ENCODE measurements at regions not wholly inside any gene's neighbourhood (a gene's known extent, or its start where the extent isn't known, plus 50 kb on each side); places are given as distances from the start of the nearest gene placed in this dataset.

DNA sequence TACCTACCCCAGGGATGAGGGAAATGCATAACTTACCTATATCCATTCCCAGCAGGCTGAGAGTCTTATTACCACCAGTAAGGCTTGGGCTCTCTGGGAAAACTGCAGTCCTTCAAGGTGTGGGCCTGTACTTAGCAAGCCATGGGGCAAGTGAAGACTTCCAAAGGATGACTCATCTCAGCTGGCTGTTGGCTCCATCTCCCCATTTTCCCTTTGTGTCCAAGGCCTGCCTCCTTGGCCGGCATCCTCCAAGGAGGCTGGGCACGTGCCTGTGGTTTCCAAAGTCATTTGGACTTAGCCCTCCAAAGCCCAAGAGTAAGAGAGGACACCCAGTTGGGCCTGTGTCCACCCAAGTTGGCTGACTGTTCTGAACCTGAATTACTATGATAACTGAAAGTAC is 89.8 kb downstream of the TMEM100 start:
- no peak overlapping the region for H3K9ac ChIP-seq (ENCODE audit: low read depth, low read length)
- H3K4me1 ChIP-seq (ENCODE audit: control insufficient read depth, insufficient read depth, low read length), result peaks cover 17% of the 10 kb centered on the region; the same call in 1 of the 2 replicates
- no peaks in the 10 kb centered on the region for H3K27me3 ChIP-seq (ENCODE audit: control insufficient read depth, insufficient read depth, low read length)
- H3K9me3 ChIP-seq (ENCODE audit: control insufficient read depth, insufficient read depth, low read length), result no peaks in the 10 kb centered on the region
- H3K27ac ChIP-seq (ENCODE audit: low read depth, low read length), result no peak overlapping the region
- H3K4me3 ChIP-seq (ENCODE audit: low read depth, low read length), result no peak overlapping the region
- no peaks in the 10 kb centered on the region for H3K36me3 ChIP-seq (ENCODE audit: control insufficient read depth, insufficient read depth, low read length)

DNA sequence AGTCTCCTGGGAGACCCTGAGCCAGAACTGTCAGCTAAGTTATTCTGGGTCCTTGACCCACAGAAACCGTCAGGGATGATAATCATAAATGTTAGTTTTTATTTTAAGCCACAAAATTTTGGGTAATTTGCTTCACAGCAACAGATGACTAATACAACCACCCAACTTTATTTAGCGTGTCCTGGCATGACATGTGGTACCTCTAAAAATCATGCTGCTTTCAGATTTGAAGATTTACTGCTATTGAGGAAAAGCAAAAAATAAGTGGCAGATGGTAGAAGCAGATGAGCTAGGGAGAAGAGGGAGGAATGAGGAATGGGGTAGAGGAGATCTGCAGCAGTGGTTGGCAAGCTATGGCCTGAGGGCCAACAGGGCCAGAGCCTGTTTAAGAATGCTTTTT is 90.4 kb downstream of the TMEM100 start:
- peaks cover 17% of the 10 kb centered on the region; the same call in 1 of the 2 replicates for H3K4me1 ChIP-seq (ENCODE audit: control insufficient read depth, insufficient read depth, low read length)
- no peaks in the 10 kb centered on the region for H3K36me3 ChIP-seq (ENCODE audit: control insufficient read depth, insufficient read depth, low read length)
- H3K27me3 ChIP-seq (ENCODE audit: control insufficient read depth, insufficient read depth, low read length), result no peaks in the 10 kb centered on the region
- H3K9ac ChIP-seq (ENCODE audit: low read depth, low read length), result no peak overlapping the region
- H3K27ac ChIP-seq (ENCODE audit: low read depth, low read length), result no peak overlapping the region
- H3K9me3 ChIP-seq (ENCODE audit: control insufficient read depth, insufficient read depth, low read length), result no peaks in the 10 kb centered on the region
- H3K4me3 ChIP-seq (ENCODE audit: low read depth, low read length), result no peak overlapping the region

- Histone ChIP-seq H3K27ac (ENCODE audit: low read depth, low read length) (no peak overlapping the region), H3K27me3 (ENCODE audit: control insufficient read depth, insufficient read depth, low read length) (no peaks in the 10 kb centered on the region), H3K36me3 (ENCODE audit: control insufficient read depth, insufficient read depth, low read length) (no peaks in the 10 kb centered on the region), H3K9ac (ENCODE audit: low read depth, low read length) (no peak overlapping the region), H3K4me3 (ENCODE audit: low read depth, low read length) (no peak overlapping the region), H3K9me3 (ENCODE audit: control insufficient read depth, insufficient read depth, low read length) (no peaks in the 10 kb centered on the region), H3K4me1 (ENCODE audit: control insufficient read depth, insufficient read depth, low read length) (peaks cover 10% of the 10 kb centered on the region; the same call in 1 of the 2 replicates)
These were observed 92.7 kb downstream of the TMEM100 start for GRCh38 chr17:55629995-55630394.

DNA sequence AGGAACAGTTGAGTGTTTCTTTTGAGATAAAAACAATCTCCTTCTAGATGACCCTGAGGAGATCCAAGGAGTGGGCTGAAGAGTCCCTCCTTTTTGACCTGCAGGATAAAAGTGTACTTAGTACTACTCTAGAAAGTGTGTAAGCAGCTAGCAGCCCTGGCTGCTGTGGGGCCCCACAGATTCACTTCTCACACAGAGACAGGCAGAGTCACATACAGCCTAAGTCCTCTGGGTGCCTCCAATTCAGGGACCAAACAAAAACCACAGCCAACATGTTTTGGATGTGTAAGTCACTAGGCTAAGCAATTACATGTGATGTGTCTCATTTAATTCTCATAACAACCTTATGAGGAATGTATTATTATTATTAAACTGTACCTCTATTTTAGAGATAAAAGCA is 97.1 kb downstream of the TMEM100 start:
- Histone ChIP-seq H3K27ac (ENCODE audit: low read depth, low read length) (no peak overlapping the region), H3K36me3 (ENCODE audit: control insufficient read depth, insufficient read depth, low read length) (no peaks in the 10 kb centered on the region), H3K27me3 (ENCODE audit: control insufficient read depth, insufficient read depth, low read length) (no peaks in the 10 kb centered on the region), H3K9ac (ENCODE audit: low read depth, low read length) (no peak overlapping the region), H3K4me3 (ENCODE audit: low read depth, low read length) (no peak overlapping the region), H3K9me3 (ENCODE audit: control insufficient read depth, insufficient read depth, low read length) (no peaks in the 10 kb centered on the region), H3K4me1 (ENCODE audit: control insufficient read depth, insufficient read depth, low read length) (peaks cover 7% of the 10 kb centered on the region; the same call in 1 of the 2 replicates)

DNA sequence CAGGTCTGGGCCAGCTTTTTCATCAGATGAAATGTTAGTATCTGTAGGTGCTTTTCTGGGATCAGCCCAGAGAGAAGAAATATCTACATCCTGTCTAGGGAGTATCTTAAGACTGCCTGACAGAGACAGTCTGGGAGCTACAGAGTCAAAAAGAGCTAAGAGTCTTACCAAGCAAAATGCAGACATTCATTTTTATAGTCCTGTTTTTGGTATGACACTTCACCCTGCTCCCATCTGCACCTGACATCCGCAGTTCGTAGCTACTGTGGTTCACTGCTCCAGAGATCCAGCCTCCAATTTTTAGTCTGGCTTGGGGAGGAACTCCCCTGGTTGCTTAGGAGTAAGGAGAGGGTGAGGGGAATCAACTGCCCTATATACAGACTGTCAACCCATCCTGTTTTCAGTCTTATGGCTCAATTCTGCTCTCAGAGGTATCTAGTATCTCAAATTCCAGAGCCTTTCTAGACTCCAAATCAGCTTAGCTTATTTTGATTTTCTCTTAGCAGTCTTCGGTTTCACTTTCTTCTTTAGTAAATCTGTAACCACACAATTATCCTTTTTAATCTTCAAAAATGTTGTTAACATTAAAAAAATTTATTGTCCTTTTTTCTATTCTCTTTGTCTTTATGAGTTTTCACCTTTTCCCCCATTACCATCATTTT is 97.8 kb downstream of the TMEM100 start:
- H3K27ac ChIP-seq (ENCODE audit: low read depth, low read length), result no peak overlapping the region
- H3K9me3 ChIP-seq (ENCODE audit: control insufficient read depth, insufficient read depth, low read length), result no peaks in the 10 kb centered on the region
- no peak overlapping the region for H3K4me3 ChIP-seq (ENCODE audit: low read depth, low read length)
- no peaks in the 10 kb centered on the region for H3K36me3 ChIP-seq (ENCODE audit: control insufficient read depth, insufficient read depth, low read length)
- H3K27me3 ChIP-seq (ENCODE audit: control insufficient read depth, insufficient read depth, low read length), result no peaks in the 10 kb centered on the region
- 0 out of 2 replicates have a peak, but pooled peaks cover under 1% of the 10 kb centered on the region for H3K4me1 ChIP-seq (ENCODE audit: control insufficient read depth, insufficient read depth, low read length)
- no peak overlapping the region for H3K9ac ChIP-seq (ENCODE audit: low read depth, low read length)

DNA sequence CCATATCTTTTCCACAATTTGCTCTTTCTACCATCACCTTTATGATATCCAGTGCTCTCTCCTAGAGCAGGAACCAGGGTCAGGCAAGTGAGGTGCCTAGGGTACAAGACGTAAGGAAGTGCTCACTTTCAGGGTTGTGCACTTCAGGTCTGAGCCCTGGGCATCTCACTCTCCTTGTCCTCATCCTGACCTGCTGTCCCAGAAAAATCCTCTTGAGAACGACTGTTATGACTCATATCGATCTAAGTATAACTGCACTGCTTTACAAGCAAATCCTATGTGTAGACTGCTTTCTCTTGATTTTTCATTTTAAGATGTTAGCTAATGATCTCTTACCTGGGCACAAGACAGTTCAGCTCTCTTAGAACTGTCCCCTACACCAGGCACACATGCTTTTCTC is 100.1 kb downstream of the TMEM100 start:
- no peak overlapping the region for H3K4me3 ChIP-seq (ENCODE audit: low read depth, low read length)
- H3K36me3 ChIP-seq (ENCODE audit: control insufficient read depth, insufficient read depth, low read length), result no peaks in the 10 kb centered on the region
- no peaks in the 10 kb centered on the region for H3K9me3 ChIP-seq (ENCODE audit: control insufficient read depth, insufficient read depth, low read length)
- no peaks in the 10 kb centered on the region for H3K27me3 ChIP-seq (ENCODE audit: control insufficient read depth, insufficient read depth, low read length)
- no peak overlapping the region for H3K9ac ChIP-seq (ENCODE audit: low read depth, low read length)
- no peaks in the 10 kb centered on the region for H3K4me1 ChIP-seq (ENCODE audit: control insufficient read depth, insufficient read depth, low read length)
- no peak overlapping the region for H3K27ac ChIP-seq (ENCODE audit: low read depth, low read length)

GRCh38 chr17:55620945-55621344 is 101.7 kb downstream of the TMEM100 start:
- no peaks in the 10 kb centered on the region for H3K4me1 ChIP-seq (ENCODE audit: control insufficient read depth, insufficient read depth, low read length)
- H3K27ac ChIP-seq (ENCODE audit: low read depth, low read length), result no peak overlapping the region
- no peaks in the 10 kb centered on the region for H3K27me3 ChIP-seq (ENCODE audit: control insufficient read depth, insufficient read depth, low read length)
- no peaks in the 10 kb centered on the region for H3K9me3 ChIP-seq (ENCODE audit: control insufficient read depth, insufficient read depth, low read length)
- no peaks in the 10 kb centered on the region for H3K36me3 ChIP-seq (ENCODE audit: control insufficient read depth, insufficient read depth, low read length)
- H3K4me3 ChIP-seq (ENCODE audit: low read depth, low read length), result no peak overlapping the region
- no peak overlapping the region for H3K9ac ChIP-seq (ENCODE audit: low read depth, low read length)

DNA sequence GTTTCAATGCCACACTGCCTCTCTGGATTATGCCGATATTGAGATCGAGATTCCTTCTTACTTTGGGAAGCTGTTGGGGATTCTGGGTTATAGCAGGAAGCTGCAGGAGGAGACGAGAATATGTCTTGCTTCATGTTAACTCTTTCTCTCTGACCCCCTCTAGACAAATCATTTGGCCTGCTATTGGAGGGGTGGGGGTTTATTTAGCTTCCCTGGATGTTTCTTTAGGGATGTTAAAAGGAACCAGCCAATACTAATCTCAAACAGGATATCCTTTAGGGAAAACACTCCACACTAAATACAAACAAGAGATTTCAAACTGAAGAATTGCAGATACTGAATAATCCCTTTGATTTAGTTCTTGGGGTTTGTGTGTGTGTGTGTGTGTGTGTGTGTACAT is 102.6 kb downstream of the TMEM100 start:
- no peak overlapping the region for H3K9ac ChIP-seq (ENCODE audit: low read depth, low read length)
- no peak overlapping the region for H3K4me3 ChIP-seq (ENCODE audit: low read depth, low read length)
- H3K9me3 ChIP-seq (ENCODE audit: control insufficient read depth, insufficient read depth, low read length), result no peaks in the 10 kb centered on the region
- H3K27me3 ChIP-seq (ENCODE audit: control insufficient read depth, insufficient read depth, low read length), result no peaks in the 10 kb centered on the region
- H3K27ac ChIP-seq (ENCODE audit: low read depth, low read length), result no peak overlapping the region
- peaks cover 3% of the 10 kb centered on the region; the same call in 1 of the 2 replicates for H3K4me1 ChIP-seq (ENCODE audit: control insufficient read depth, insufficient read depth, low read length)
- H3K36me3 ChIP-seq (ENCODE audit: control insufficient read depth, insufficient read depth, low read length), result no peaks in the 10 kb centered on the region

DNA sequence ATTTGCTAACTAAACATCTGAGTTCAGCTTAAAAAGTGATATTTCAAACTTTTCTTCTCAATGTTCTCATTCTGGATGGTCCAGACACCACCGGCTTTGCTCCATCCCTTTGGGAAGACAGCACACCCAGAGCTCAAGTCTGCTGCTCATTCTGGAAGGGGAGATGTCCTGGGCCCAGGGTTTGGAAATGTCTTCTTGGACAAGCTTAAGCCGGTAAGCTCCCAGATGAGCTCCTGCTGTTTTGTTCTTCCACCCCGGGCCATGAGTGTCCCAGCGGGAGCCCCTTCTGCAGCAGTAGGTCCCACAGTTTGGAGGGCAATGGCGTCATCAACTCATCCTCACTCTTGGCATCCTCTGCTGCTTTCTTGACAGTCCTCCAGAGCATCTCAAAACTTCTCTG is 105.2 kb downstream of the TMEM100 start:
- H3K9me3 ChIP-seq (ENCODE audit: control insufficient read depth, insufficient read depth, low read length), result no peaks in the 10 kb centered on the region
- H3K27ac ChIP-seq (ENCODE audit: low read depth, low read length), result no peak overlapping the region
- H3K27me3 ChIP-seq (ENCODE audit: control insufficient read depth, insufficient read depth, low read length), result no peaks in the 10 kb centered on the region
- no peak overlapping the region for H3K9ac ChIP-seq (ENCODE audit: low read depth, low read length)
- no peak overlapping the region for H3K4me3 ChIP-seq (ENCODE audit: low read depth, low read length)
- peaks cover 3% of the 10 kb centered on the region; the same call in 1 of the 2 replicates for H3K4me1 ChIP-seq (ENCODE audit: control insufficient read depth, insufficient read depth, low read length)
- H3K36me3 ChIP-seq (ENCODE audit: control insufficient read depth, insufficient read depth, low read length), result no peaks in the 10 kb centered on the region

GRCh38 chr17:55614061-55614460 is 102.8 kb upstream of the SMIM36 start:
- Histone ChIP-seq H3K36me3 (ENCODE audit: control insufficient read depth, insufficient read depth, low read length) (no peaks in the 10 kb centered on the region), H3K9ac (ENCODE audit: low read depth, low read length) (no peak overlapping the region), H3K4me3 (ENCODE audit: low read depth, low read length) (no peak overlapping the region), H3K27me3 (ENCODE audit: control insufficient read depth, insufficient read depth, low read length) (no peaks in the 10 kb centered on the region), H3K27ac (ENCODE audit: low read depth, low read length) (no peak overlapping the region), H3K4me1 (ENCODE audit: control insufficient read depth, insufficient read depth, low read length) (peaks cover 3% of the 10 kb centered on the region; the same call in 1 of the 2 replicates), H3K9me3 (ENCODE audit: control insufficient read depth, insufficient read depth, low read length) (no peaks in the 10 kb centered on the region)

DNA sequence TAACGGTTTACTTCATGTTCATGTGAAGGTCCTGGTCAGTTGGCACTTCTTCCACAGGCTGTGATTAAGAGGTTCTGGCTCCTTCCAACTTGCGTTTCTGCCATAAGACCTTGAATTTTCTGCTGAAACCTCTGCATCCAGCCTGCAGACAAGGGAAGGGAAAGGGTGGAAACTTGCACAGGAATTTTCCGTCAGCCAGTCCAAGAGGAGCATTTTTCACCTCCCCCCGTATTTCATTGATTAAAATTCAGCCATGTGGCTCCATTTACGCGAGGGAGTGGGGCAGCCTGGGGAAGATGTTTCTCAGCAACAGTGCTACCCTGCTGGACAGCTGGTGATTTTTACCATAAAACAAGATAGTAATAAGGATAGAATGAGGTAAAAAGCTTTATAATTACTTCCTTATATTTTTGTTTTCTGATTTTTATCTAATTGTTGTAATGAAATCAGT is 101.5 kb upstream of the SMIM36 start:
- Histone ChIP-seq H3K9me3 (ENCODE audit: control insufficient read depth, insufficient read depth, low read length) (no peaks in the 10 kb centered on the region), H3K4me1 (ENCODE audit: control insufficient read depth, insufficient read depth, low read length) (peaks cover 3% of the 10 kb centered on the region; the same call in 1 of the 2 replicates), H3K4me3 (ENCODE audit: low read depth, low read length) (no peak overlapping the region), H3K9ac (ENCODE audit: low read depth, low read length) (no peak overlapping the region), H3K27ac (ENCODE audit: low read depth, low read length) (no peak overlapping the region), H3K36me3 (ENCODE audit: control insufficient read depth, insufficient read depth, low read length) (no peaks in the 10 kb centered on the region), H3K27me3 (ENCODE audit: control insufficient read depth, insufficient read depth, low read length) (no peaks in the 10 kb centered on the region)
